ENCODE measurements at regions not wholly inside any gene's neighbourhood (a gene's known extent, or its start where the extent isn't known, plus 50 kb on each side); places are given as distances from the start of the nearest gene placed in this dataset.

DNA sequence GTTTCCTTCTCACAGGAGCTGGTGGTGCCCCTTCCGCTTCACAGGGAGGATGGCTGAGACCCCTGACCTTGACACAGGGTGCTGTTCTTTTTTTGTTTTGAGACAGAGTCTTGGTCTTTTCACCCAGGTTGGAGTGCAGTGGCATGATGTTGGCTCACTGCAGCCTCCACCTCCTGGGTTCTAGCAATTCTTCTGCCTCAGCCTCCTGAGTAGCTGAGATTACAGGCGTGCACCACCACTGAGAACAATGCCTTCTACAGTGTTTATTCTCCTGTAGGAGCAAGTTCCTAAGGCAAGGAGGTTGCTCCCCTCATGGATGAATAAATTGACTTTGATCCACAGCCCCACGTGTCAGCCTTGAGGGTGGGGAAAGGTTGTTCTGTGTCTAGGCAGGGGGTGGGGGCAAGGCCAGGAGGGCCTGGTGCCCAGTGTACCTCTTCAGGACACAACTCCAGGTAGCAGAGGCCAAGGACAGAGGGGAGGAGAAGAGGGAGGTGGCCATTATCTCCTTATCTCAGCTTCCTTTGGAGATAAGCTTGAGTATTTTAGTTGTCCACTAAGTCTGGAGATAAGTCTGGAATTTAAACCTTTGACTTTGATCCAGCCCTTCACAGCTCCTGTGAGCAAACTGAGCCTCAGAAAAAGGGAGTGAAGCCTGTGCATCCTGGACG lies 159.4 kb downstream of the SEC14L1 start:
- no peak for TF ChIP-seq POLR2A (IDR thresholded peaks at IDR 0.05)
- TF ChIP-seq POLR2AphosphoS5 (IDR thresholded peaks at IDR 0.05) = no peak
- TF ChIP-seq, protein P1, sequence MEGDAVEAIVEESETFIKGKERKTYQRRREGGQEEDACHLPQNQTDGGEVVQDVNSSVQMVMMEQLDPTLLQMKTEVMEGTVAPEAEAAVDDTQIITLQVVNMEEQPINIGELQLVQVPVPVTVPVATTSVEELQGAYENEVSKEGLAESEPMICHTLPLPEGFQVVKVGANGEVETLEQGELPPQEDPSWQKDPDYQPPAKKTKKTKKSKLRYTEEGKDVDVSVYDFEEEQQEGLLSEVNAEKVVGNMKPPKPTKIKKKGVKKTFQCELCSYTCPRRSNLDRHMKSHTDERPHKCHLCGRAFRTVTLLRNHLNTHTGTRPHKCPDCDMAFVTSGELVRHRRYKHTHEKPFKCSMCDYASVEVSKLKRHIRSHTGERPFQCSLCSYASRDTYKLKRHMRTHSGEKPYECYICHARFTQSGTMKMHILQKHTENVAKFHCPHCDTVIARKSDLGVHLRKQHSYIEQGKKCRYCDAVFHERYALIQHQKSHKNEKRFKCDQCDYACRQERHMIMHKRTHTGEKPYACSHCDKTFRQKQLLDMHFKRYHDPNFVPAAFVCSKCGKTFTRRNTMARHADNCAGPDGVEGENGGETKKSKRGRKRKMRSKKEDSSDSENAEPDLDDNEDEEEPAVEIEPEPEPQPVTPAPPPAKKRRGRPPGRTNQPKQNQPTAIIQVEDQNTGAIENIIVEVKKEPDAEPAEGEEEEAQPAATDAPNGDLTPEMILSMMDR (IDR thresholded peaks at IDR 0.05) = no peak

All from upper lobe of left lung (tissue), 4 donors.